NOMO-1 treated with DMSO at 0.1 percent for 48 hours (cell line): ENCODE measurements at regions not wholly inside any gene's neighbourhood (a gene's known extent, or its start where the extent isn't known, plus 50 kb on each side); places are given as distances from the start of the nearest gene placed in this dataset.
"Not testable (repeated sequence)": the region's sequence is repeated elsewhere in the genome, so short reads cannot be mapped to it uniquely, and the experiment has no call there.

Source experiments
- DNase-seq: peaks from one replicate; lab custom pipeline; 2025; ENCODE audit not compliant: unreplicated experiment; lab: John Stamatoyannopoulos, UW

DNA sequence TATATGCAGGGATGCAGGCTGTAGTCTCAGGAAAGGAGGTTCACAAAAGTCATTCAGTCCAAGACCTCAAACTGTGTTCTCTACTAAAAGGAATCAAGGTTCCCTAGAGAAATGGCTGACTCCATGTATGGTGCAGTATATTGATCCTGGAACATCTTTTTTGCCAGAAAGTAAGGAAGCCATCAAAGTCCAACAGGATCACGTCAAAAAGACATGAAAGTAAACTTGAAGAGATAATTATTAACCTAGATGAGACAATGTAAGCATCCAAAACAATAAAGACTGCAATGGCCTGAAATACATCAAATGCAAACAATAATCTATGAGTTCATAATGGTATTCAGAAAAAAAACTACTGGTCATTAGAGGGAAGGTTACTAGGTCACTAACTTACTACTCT, 115.6 kb upstream of the FABP2 start:
- DNase-seq = not testable (repeated sequence)

DNA sequence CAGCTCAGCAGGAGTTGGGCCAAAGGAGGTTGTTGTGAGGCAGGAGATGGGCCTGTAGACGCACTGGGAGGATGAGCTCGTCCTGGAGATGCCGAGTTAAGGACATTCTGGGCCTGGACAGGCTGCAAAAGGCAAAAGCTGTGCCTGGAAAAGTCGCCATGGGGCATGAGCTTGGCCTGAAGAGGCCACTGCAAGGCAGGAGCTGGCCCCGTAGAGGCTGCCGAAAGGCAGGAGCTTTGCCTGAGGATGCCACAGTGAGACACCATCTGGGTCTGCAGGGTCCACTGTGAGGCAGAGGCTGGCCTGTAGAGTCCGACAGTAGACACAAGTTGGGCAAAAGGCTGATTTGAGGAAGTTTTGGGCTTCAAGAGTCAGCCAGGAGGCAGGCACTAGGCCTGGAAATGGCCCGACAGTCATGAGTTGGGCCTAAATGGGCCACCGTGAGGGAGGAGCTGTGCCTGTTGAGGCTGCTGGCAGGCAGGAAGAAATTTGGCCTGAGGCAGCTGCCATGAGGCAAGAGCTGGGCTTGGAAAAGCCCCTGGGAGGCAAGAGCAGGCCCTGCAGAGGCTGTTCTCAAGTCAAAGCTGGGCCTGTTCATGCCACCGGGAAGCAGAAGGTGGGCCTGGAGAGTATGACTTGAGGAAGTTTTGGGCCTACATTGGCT, 86.8 kb upstream of the FABP2 start:
- DNase-seq = not testable (repeated sequence)

DNA sequence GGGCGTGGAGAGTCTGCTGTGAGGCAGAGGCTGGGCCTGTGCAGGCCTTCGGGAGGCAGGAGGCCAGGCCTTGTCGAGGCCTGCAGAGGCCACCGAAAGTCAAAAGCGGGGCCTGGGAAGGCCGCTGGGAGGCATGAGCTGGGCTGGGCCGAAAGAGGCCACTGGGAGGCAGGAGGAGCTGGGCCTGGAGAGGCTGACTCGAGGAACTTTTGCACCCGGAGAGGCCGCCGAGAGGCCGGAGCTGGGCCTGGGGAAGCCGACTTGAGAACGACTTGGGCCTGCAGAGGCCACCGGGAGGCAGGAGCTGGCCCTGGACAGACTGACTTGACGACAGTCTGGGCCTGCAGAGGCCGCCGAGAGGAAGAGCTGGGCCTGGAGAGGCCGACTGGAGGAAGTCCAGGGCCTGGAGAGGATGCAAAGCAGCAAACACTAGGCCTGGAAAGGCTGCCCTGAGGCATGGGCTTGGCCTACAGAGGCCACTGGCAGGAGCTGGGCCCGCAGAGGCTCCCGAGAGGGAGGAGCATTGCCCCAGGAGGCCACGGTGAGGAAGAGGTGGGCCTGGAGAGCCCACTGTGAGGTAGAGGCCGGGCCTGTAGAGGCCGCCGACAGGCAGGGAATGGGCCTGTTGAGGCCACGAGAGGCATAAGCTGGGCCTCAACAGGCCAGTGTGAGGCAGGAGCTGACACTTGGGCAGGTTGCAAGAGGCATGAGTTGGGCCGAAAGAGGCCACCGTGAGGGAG, 85.0 kb upstream of the FABP2 start:
- DNase-seq = not testable (repeated sequence)

DNA sequence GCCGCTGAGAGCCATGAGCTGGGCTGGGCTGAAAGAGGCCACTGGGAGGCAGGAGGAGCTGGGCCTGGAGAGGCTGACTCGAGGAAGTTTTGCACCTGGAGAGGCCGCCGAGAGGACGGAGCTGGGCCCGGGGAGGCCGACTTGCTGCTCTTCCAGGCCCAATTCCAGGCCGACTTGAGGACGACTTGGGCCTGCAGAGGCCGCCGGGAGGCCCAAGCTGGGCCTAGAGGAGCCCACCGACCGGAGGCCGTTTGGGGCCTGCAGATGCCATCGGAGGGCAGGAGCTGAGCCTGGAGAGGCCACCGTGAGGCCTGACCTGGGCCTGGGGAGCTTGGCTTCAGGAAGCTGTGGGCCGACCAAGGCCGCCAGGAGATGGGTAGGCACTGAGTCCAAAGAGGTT, 84.1 kb upstream of the FABP2 start:
- DNase-seq = not testable (repeated sequence)

DNA sequence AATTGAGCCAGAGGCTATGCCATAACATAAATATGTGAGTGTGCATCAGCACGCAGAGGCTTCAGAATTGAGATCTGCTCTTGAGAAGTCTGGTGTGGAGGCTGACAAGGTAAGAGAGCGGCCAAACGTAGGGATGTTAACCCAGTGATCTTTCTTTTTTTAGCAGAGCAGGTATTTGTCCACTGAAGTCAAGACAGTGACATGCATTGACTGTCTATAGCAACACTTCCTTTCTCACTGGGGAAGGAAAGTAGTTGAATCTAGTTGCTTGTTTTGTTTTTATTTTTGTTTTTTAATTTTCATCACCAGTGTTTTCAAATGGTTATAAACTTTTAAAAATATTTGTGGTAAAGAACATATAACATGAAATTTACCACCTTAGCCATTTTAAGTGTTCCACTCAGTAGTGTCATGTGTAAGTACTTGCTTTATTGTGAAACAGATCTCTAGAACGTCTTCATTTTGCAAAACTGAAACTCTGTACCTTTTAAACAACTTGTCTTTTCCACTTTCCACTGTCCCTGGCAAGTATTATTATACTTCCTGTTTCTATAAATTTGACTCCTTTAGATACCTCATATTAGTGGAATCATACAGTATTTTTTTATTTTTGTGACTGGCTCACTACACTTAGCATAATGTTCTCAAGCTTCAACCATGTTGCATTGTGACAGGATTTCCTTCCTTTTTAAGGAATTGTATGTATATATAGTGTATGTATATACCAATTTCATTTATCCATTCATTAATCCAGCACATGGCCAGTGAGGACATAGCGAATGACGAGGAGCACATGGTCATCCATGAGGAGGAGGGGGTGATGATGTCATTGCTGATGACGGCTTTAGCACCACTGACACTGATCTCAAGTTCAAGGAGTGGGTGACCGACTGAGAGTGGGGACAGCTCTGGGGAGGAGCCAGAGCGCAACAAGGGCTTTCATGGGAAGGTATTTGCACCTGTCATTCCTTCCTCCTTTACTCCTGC, 80.7 kb upstream of the FABP2 start:
- DNase-seq = peak; percentile 55

DNA sequence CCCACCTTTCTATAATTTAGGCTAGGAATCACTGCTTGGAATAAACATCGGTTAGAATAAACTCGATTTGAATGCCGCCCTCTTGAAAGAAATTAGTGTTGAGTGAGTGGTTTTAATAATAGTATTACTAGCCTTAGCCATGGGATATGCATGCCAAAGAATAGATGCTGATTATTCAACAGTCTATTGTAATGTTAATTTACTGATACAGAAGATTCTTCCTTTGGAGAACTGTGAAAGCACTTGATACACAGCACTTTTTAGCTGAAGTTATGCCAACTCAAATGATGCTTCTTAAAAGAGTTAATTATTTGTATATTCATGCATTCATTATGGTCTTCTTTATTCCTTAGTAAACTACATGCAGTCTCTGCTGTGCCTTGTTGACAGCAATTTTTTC, 73.8 kb upstream of the FABP2 start:
- DNase-seq = not testable (repeated sequence)

DNA sequence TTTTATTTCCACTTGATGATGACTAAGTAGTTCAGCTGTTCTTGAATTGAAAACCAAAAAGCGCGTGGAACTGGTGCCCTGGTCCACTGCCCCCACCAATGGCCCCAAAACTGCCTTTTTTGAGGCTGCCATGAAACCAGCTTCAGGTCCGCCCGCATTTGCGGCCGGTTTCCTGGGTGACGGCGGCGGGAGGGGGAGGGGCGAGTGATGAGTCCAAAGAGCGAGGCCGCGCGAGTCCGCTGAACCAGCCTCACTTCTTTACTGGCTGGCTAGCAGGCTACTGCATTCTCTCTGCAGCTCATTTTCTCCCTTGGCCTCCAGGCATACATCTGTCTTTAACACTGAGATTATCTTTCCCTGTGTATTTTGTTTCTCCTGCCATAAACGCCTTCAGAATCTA, 72.9 kb upstream of the FABP2 start:
- no peak for DNase-seq

DNA sequence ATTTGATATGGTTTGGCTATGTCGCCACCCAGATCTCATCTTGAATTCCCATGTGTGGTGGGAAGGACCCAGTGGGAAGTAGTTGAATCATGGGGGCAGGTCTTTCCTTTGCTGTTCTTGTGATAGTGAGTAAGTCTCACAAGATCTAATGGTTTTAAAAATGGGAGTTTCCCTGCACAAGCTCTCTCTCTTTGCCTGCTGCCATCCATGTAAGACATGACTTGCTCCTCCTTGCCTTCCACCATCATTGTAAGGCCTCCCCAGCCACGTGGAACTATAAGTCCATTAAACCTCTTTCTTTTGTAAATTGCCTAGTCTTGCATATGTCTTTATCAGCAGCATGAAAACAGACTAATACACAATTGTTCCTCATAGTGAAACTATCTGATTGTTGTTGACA, 66.9 kb upstream of the FABP2 start:
- DNase-seq = not testable (repeated sequence)

DNA sequence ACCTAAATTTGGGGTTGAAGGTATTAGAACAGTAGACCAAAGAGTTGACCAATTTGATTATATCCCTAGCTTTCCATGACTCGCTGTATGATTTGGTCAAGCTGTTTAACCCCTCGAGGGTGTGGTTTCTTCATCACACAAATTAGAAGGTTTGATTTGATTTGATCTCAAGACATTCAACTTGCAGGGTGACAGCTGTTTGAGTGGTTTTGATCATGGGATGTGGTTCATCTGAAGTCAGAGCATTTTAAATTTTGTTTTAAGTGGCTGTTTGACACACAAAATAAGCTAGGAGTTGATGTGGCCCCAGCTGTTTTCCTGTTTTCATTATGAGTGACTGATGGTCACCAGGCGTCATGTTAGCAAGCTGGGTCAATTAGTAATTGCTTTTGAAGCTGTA, 52.7 kb upstream of the FABP2 start:
- not testable (repeated sequence) for DNase-seq

DNA sequence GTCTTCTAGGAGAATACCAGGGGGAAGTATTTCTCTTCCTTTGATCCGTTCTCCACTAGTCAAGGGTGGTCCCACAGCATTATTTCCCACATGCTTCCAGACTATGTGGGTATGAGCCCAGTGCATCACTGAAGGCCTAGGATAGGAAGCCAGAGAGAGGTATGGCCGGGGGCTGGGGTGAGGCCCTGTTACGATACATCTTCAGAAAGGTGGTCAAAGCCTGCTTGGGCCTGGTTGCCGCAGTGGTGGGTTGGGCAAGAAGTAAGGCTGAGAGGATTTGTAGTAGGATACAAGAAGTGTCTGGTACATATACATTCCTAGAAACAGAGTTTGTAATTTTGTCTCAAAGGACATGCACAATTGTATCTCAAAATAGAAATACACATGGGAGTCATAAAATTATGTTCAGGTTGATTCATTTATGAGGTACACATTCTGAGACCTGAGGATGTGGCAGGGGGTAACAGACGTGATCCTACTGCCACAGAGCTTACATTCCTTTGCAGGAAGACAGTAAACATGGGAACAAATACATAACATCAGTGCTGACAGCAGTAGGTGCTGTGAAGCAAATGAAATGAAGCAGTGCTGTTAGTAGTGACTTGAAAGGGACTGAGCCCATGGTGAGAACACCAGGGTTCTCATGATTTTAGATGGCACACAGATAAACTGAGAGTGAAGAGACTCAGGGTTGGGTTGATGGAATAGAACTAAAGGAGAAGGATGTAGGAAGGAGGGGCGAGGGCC, 50.6 kb upstream of the FABP2 start:
- DNase-seq = not testable (repeated sequence)
